Right renal cortex interstitium (tissue), 3 donors: ENCODE measurements at regions not wholly inside any gene's neighbourhood (a gene's known extent, or its start where the extent isn't known, plus 50 kb on each side); places are given as distances from the start of the nearest gene placed in this dataset.

Source experiments
- DNase-seq, 3 donors: peaks; one replicate each; pipeline ENCODE4 v3.0.0-alpha.2; 2013; ENCODE audit warnings: low read depth in 3 of 3, low spot score in 2 of 3

DNA sequence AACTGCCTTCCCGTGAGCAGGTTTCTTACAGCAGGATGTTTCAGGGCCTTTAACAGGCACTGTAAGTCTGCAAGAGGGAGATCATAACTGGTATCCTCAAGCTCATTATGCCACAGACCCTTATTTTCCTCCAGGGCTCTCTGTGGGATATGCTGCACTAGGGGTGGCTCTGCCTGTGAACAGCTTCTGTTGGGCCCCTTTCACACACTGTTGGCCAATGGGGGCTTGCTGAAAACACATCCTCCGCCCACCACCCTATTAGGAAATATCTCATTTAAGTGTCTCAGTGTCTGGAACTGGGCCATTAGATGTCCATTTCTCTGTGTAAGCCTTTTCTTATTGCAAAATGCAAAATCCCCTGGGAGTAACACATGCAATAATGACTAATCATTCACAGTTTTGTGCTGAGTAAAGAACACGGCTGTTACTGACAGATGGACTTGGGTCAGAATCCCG lies 414.3 kb upstream of the HS6ST1 start:
- DNase-seq: no peak

DNA sequence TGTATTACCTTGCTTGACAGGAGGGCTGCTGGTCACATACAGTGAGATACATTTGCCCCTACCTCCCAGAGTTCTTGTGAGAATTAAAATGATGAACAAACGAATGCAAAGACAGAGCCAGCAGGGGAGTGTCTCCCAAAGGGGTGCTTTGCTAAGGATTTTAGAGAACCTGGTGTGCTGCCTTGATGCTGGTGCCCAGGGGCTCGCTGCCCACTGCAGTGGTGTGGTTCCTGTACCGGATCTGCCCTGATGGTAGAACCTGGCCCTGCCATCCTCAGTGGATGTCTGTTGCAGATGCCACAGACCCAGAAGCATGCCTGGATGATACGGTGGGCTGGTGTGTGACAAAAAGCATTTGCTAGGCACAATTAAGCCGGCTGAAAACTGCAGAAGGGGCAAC lies 414.8 kb upstream of the HS6ST1 start:
- DNase-seq: no peak

- DNase-seq: no peak
These were observed 416.0 kb upstream of the HS6ST1 start for GRCh38 chr2:128734521-128735295.

DNA sequence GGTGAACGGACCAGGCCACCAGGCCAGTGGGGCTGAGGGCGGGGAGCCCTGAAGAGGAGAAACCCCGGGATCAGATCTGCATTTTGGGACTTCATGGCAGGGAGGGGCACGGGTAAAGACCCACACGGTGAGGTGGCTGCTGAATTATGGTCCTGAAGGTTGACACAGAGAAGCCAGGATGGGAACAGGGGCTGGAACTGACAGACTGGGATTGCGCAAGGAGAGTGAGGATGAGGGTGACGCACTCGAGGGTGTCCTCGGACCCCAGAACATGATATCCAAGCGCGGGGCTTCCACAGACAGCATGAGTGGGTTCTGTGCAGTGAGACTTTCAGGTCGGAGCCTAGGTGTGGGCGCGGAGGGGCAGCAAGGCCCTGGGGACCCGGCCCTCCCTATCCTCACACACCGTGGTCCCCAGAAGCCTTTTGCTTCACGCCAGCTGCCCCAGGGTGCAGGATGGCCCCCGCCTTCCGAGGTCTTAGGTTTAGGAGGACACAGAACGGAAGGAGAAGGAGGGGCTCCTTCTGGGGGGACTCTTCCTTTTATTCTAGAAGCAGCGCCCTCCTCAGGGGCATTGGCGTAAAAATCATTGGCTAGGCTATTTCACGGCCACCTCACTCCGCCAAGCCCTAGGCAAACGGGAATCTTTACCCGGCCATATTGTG lies 416.8 kb upstream of the HS6ST1 start:
- no peak for DNase-seq

GRCh38 chr2:128736046-128736688 lies 417.5 kb upstream of the HS6ST1 start:
- DNase-seq: no peak

GRCh38 chr2:128736689-128737545 lies 418.2 kb upstream of the HS6ST1 start:
- peak; percentile 70 to 75 (median 72) for DNase-seq

- no peak for DNase-seq
These were observed 418.8 kb upstream of the HS6ST1 start for GRCh38 chr2:128737546-128737826.

DNA sequence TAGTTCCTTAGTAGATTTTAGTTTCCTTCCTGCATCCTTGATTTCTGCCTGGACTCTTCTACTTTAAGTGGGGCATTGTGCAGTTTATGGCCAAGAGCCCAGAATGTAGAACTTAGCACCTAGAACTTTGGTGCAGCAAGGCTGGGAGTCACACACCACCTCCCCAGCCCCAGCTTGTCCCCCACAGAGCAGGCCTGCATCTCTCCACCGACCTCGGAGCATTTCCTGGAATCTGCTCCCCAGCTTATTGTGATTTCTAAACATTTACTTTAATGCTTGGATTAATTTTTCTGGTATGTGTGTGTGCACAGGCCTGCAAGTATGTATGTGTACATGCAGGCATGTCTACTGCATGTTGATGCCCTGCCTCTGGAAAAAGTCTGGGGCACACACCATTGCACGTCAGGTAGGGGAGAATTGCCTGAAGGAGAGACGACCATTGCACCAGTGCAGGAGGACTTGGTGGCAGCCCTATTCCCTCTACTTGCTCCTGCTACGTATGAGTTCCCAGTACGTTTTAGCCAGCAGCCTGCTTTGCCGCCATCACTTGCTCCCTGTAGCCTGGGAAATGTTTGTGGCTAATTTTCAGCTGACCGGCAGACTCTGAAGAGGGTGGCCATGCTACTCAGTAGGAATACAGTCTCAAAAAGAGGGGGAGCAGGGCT lies 419.9 kb upstream of the HS6ST1 start:
- DNase-seq: no peak

DNA sequence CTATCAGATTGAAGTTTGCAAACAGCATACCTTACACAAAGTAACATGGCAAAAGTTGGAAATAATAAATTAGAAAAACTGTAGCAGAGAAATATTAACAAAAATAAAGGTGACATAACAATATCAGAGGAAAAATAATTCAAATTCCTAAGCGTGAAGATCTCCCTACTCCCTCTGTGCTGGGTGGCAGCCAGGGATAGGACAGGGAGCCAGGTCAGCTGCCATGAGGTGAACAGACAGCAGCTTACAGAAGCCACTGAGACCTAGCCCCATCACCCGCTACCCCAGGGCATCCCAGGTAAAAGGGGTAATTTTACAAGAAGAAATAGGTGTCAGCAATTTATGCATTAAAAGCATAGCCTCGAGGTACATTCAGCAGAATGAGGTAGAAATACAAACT lies 423.8 kb upstream of the HS6ST1 start:
- no peak for DNase-seq

DNA sequence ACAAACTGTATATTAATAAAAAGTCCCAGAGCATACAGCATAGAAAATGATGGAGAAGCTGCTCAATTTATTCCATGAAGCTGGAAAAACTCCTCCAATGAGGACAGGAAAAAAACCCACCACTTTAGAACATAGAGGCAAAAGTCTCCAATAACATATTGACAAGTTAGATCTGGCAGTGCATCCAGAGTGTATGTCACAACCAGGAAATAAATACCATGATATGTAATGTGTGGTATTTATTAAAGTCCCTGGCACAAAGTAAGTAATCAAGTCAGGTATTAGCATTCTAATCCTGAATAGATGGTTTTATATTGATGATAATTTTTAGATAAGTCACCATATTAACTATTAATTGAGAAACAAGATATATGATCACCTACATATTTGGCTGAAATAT lies 427.3 kb upstream of the HS6ST1 start:
- DNase-seq: no peak

DNA sequence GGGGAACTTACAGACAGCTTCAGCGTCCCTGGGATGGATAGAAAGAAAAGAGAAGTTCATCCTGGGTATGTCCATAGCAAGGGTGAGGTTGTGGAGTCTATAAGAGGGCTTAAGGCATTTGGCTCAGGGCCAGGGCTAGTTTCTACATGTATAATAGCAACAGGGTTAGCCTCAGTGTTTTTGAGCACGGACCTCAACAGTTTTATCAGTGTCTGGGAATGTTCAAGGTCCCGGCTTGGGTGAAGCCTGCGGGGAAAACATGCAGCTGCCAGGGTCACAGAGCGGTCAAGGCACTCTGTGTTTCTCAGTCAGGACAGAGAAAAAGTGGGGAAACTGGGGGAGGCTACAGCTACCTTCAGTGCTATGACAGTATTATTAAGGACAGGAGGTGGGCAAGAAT lies 427.7 kb upstream of the HS6ST1 start:
- DNase-seq: no peak

- DNase-seq: no peak
These were observed 429.7 kb upstream of the HS6ST1 start for GRCh38 chr2:128748336-128748735.

- no peak for DNase-seq
These were observed 430.4 kb upstream of the HS6ST1 start for GRCh38 chr2:128748835-128749605.

DNA sequence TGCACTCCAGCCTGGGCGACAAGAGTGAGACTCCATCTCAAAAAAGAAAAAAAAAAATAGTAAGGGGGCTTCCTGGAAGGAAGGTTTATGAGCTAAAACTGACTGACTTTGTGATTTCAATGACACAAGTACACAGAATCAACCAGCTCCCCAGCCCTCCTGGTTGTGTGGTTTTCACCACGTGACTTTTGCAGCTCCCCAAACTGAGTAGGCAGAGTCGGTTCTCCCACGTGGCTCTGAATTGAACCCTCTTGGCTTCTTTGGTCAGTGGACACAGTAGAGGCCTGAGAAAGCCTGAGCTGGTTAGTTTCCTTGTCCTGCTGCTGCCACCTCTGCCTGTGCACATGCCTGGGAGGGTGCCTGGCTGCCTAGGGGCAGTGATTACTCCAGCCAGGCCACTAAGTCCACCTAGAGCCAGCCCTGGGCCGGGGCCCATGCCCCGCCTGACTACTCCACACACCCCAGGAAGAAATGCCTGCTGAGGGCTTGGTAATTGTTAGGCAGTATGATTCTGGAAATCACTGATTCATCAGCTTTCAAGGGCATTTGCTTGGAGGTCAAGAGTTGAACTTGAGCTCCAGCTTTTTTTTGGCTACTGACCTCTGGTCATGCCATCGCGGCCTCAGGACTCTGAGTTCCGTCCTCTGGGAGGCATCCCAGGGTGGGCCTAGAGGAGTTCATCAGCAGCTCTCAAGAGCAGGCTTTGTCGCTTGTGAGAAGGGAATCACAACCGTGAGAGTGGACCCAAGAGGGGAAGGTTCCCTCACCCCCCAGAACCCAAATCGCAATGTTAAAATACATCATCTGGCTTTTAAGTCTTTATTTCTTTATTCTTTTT lies 431.9 kb upstream of the HS6ST1 start:
- DNase-seq: no peak

GRCh38 chr2:128751746-128752145 lies 433.1 kb upstream of the HS6ST1 start:
- no peak for DNase-seq

DNA sequence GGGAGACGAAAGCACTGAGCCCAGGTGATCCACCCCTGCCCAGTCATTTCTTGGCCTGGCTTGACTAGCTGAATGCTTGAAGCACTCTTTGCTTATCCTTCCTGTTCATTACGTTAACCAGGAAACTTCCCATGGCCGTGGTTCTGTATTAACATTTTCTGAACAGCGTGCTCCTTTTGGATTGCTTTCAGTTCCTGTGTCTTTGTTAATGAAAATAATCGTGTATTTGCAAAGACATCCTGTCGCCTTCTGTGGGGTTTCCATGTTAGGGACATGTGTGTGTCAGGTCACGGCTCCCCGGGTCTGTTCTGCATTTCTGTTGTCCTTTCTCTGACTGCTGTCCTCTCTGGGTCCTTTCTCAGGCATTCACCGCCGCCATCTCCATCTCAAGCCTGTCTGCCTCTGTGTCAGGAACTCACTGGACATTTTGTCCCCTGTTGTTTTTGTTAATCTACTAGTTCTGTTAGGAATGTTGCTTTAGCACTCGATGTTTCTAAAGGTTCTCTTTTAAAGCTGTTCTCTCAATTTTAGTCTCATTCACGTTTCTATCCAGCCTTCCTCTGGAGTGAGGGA lies 434.1 kb upstream of the HS6ST1 start:
- DNase-seq: no peak

DNA sequence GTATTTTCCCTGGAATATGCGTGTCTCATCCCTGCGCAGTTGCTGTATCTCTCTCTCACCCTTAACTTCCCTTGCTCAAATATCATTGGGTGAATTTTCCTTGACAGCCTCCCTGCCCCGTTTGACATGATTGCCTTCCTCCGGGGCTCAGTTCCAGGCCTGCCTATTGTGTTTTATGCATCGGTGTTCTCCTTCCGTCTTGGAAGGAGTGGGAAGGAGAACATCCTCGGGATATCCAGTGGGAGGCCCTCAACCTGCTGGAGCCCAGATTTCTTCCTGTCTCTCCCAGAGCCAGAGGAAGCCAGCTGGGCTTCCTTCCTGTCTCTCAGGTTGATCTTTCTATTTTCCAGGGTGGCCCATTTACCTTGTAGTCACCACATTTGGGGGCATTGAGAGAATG lies 434.7 kb upstream of the HS6ST1 start:
- DNase-seq: no peak

- DNase-seq: no peak
These were observed 435.1 kb upstream of the HS6ST1 start for GRCh38 chr2:128753800-128754199.
